ENCODE measurements at regions not wholly inside any gene's neighbourhood (a gene's known extent, or its start where the extent isn't known, plus 50 kb on each side); places are given as distances from the start of the nearest gene placed in this dataset.

GRCh38 chr13:33659894-33660293, 158.1 kb upstream of the RFC3 start:
- no peak for FAIRE-seq
- H3K4me1 Mint-ChIP-seq (ENCODE audit: low read depth, unreplicated experiment): no peaks in the 10 kb centered on the region
- H3K4me3 Mint-ChIP-seq (ENCODE audit: unreplicated experiment): no peak overlapping the region
- H3K4me2 ChIP-seq (ENCODE audit: low read length): no peak overlapping the region
- peaks cover 2% of the 10 kb centered on the region for H3K9me3 Mint-ChIP-seq (ENCODE audit: unreplicated experiment)
- H3K36me3 ChIP-seq (ENCODE audit: insufficient read depth, low read length): no peaks in the 10 kb centered on the region
- no peaks in the 10 kb centered on the region for H3K9me3 ChIP-seq (ENCODE audit: insufficient read depth, low read depth, low read length)
- no peak overlapping the region for H3K9ac ChIP-seq (ENCODE audit: low read length)
- no peak overlapping the region for H3K4me3 ChIP-seq (ENCODE audit: insufficient read depth, low read depth, low read length)
- no peaks in the 10 kb centered on the region for H3K27me3 ChIP-seq (ENCODE audit: insufficient read depth, low read length)
- no peaks in the 10 kb centered on the region for H4K20me1 ChIP-seq (ENCODE audit: insufficient read depth, low read length)
- no peaks in the 10 kb centered on the region for H3K4me1 ChIP-seq (ENCODE audit: insufficient read depth, low read length)
- H3K79me2 ChIP-seq (ENCODE audit: insufficient read depth, low read length): no peaks in the 10 kb centered on the region
- H3K27me3 Mint-ChIP-seq (ENCODE audit: low read depth, unreplicated experiment): no peaks in the 10 kb centered on the region
- H3K36me3 Mint-ChIP-seq (ENCODE audit: low read depth, unreplicated experiment): no peaks in the 10 kb centered on the region
- no peak overlapping the region for H3K27ac ChIP-seq (ENCODE audit: low read depth, low read length)
- DNase-seq (ENCODE audit: low read depth): no peak
- H3K27ac Mint-ChIP-seq (ENCODE audit: unreplicated experiment): no peak overlapping the region
- TF ChIP-seq EZH2 (IDR thresholded peaks at IDR 0.05; ENCODE audit: insufficient read depth, low read length) (no peak), CTCF (IDR thresholded peaks at IDR 0.05; ENCODE audit: insufficient read depth, low read depth, low read length) (no peak)
- no peak overlapping the region for H2AFZ ChIP-seq (ENCODE audit: low read depth, low read length)

- no peak for FAIRE-seq
- H3K4me1 Mint-ChIP-seq (ENCODE audit: low read depth, unreplicated experiment): no peaks in the 10 kb centered on the region
- DNase-seq (ENCODE audit: low read depth): no peak
- no peaks in the 10 kb centered on the region for H3K36me3 ChIP-seq (ENCODE audit: insufficient read depth, low read length)
- H4K20me1 ChIP-seq (ENCODE audit: insufficient read depth, low read length): no peaks in the 10 kb centered on the region
- no peak overlapping the region for H3K27ac Mint-ChIP-seq (ENCODE audit: unreplicated experiment)
- no peaks in the 10 kb centered on the region for H3K79me2 ChIP-seq (ENCODE audit: insufficient read depth, low read length)
- TF ChIP-seq CTCF (IDR thresholded peaks at IDR 0.05; ENCODE audit: insufficient read depth, low read depth, low read length): no peak
- no peak for TF ChIP-seq EZH2 (IDR thresholded peaks at IDR 0.05; ENCODE audit: insufficient read depth, low read length)
- no peaks in the 10 kb centered on the region for H3K36me3 Mint-ChIP-seq (ENCODE audit: low read depth, unreplicated experiment)
- H3K4me3 Mint-ChIP-seq (ENCODE audit: unreplicated experiment): no peak overlapping the region
- no peak overlapping the region for H3K4me3 ChIP-seq (ENCODE audit: insufficient read depth, low read depth, low read length)
- H3K9ac ChIP-seq (ENCODE audit: low read length): no peak overlapping the region
- no peaks in the 10 kb centered on the region for H3K4me1 ChIP-seq (ENCODE audit: insufficient read depth, low read length)
- H3K27me3 Mint-ChIP-seq (ENCODE audit: low read depth, unreplicated experiment): no peaks in the 10 kb centered on the region
- no peak overlapping the region for H2AFZ ChIP-seq (ENCODE audit: low read depth, low read length)
- peaks cover 2% of the 10 kb centered on the region for H3K9me3 Mint-ChIP-seq (ENCODE audit: unreplicated experiment)
- H3K9me3 ChIP-seq (ENCODE audit: insufficient read depth, low read depth, low read length): no peaks in the 10 kb centered on the region
- no peak overlapping the region for H3K4me2 ChIP-seq (ENCODE audit: low read length)
- H3K27ac ChIP-seq (ENCODE audit: low read depth, low read length): no peak overlapping the region
- no peaks in the 10 kb centered on the region for H3K27me3 ChIP-seq (ENCODE audit: insufficient read depth, low read length)
Measured at GRCh38 chr13:33662392-33662791, 155.6 kb upstream of the RFC3 start.

GRCh38 chr13:33665626-33666175, 152.2 kb upstream of the RFC3 start:
- Mint-ChIP-seq H3K9me3 (ENCODE audit: unreplicated experiment) (peaks cover 6% of the 10 kb centered on the region), H3K4me1 (ENCODE audit: low read depth, unreplicated experiment) (no peaks in the 10 kb centered on the region), H3K4me3 (ENCODE audit: unreplicated experiment) (no peak overlapping the region), H3K27ac (ENCODE audit: unreplicated experiment) (no peak overlapping the region), H3K27me3 (ENCODE audit: low read depth, unreplicated experiment) (no peaks in the 10 kb centered on the region), H3K36me3 (ENCODE audit: low read depth, unreplicated experiment) (no peaks in the 10 kb centered on the region)
- H3K27me3 ChIP-seq (ENCODE audit: insufficient read depth, low read length): no peaks in the 10 kb centered on the region
- H3K4me2 ChIP-seq (ENCODE audit: low read length): no peak overlapping the region
- H4K20me1 ChIP-seq (ENCODE audit: insufficient read depth, low read length): no peaks in the 10 kb centered on the region
- no peaks in the 10 kb centered on the region for H3K4me1 ChIP-seq (ENCODE audit: insufficient read depth, low read length)
- no peaks in the 10 kb centered on the region for H3K36me3 ChIP-seq (ENCODE audit: insufficient read depth, low read length)
- no peak overlapping the region for H3K9ac ChIP-seq (ENCODE audit: low read length)
- H2AFZ ChIP-seq (ENCODE audit: low read depth, low read length): peak overlapping the region; percentile 41
- no peaks in the 10 kb centered on the region for H3K9me3 ChIP-seq (ENCODE audit: insufficient read depth, low read depth, low read length)
- TF ChIP-seq CTCF (IDR thresholded peaks at IDR 0.05; ENCODE audit: insufficient read depth, low read depth, low read length): no peak
- TF ChIP-seq EZH2 (IDR thresholded peaks at IDR 0.05; ENCODE audit: insufficient read depth, low read length): no peak
- no peak for FAIRE-seq
- H3K4me3 ChIP-seq (ENCODE audit: insufficient read depth, low read depth, low read length): no peak overlapping the region
- H3K27ac ChIP-seq (ENCODE audit: low read depth, low read length): no peak overlapping the region
- H3K79me2 ChIP-seq (ENCODE audit: insufficient read depth, low read length): no peaks in the 10 kb centered on the region
- no peak for DNase-seq (ENCODE audit: low read depth)
